ENCODE measurements at regions not wholly inside any gene's neighbourhood (a gene's known extent, or its start where the extent isn't known, plus 50 kb on each side); places are given as distances from the start of the nearest gene placed in this dataset.

GRCh38 chr6:71124340-71124739, 164.3 kb upstream of the OGFRL1 start:
- DNase-seq: no peak

GRCh38 chr6:71125216-71125615, 163.4 kb upstream of the OGFRL1 start:
- DNase-seq: no peak

- DNase-seq: no peak
Measured at GRCh38 chr6:71126506-71126905, 162.1 kb upstream of the OGFRL1 start.

- no peak for DNase-seq
Measured at GRCh38 chr6:71127374-71127773, 161.2 kb upstream of the OGFRL1 start.

- no peak for DNase-seq
Measured at GRCh38 chr6:71130277-71130676, 158.3 kb upstream of the OGFRL1 start.

- DNase-seq: no peak
Measured at GRCh38 chr6:71134929-71135642, 153.5 kb upstream of the OGFRL1 start.

GRCh38 chr6:71137973-71138372, 150.6 kb upstream of the OGFRL1 start:
- no peak for DNase-seq

GRCh38 chr6:71138376-71138775, 150.2 kb upstream of the OGFRL1 start:
- no peak for DNase-seq

GRCh38 chr6:71139249-71139648, 149.4 kb upstream of the OGFRL1 start:
- no peak for DNase-seq

- no peak for DNase-seq
Measured at GRCh38 chr6:71153755-71154325, 134.8 kb upstream of the OGFRL1 start.

GRCh38 chr6:71157345-71157744, 131.3 kb upstream of the OGFRL1 start:
- DNase-seq: no peak

- no peak for DNase-seq
Measured at GRCh38 chr6:71164890-71165289, 123.7 kb upstream of the OGFRL1 start.

- no peak for DNase-seq
Measured at GRCh38 chr6:71168233-71168765, 120.3 kb upstream of the OGFRL1 start.

GRCh38 chr6:71171497-71172070, 117.0 kb upstream of the OGFRL1 start:
- no peak for DNase-seq

GRCh38 chr6:71179249-71179885, 109.2 kb upstream of the OGFRL1 start:
- no peak for DNase-seq

- DNase-seq: no peak
Measured at GRCh38 chr6:71181565-71181964, 107.0 kb upstream of the OGFRL1 start.

GRCh38 chr6:71187141-71187540, 101.5 kb upstream of the OGFRL1 start:
- no peak for DNase-seq

- peak; percentile 5 to 24 for DNase-seq
Measured at GRCh38 chr6:71190809-71191208, 97.8 kb upstream of the OGFRL1 start.

- DNase-seq: no peak
Measured at GRCh38 chr6:71194724-71195123, 93.9 kb upstream of the OGFRL1 start.

GRCh38 chr6:71197267-71197666, 91.3 kb upstream of the OGFRL1 start:
- no peak for DNase-seq

- DNase-seq: peak; percentile 14 to 23
Measured at GRCh38 chr6:71197780-71198179, 90.8 kb upstream of the OGFRL1 start.

- DNase-seq: no peak
Measured at GRCh38 chr6:71198908-71199307, 89.7 kb upstream of the OGFRL1 start.

GRCh38 chr6:71199736-71200135, 88.9 kb upstream of the OGFRL1 start:
- DNase-seq: no peak
